ENCODE measurements at regions not wholly inside any gene's neighbourhood (a gene's known extent, or its start where the extent isn't known, plus 50 kb on each side); places are given as distances from the start of the nearest gene placed in this dataset.

- TF ChIP-seq CTCF (conservative IDR thresholded peaks at IDR 0.05; ENCODE audit: low read depth, low read length) = no peak
- no peak for TF ChIP-seq USF2 (IDR thresholded peaks at IDR 0.05; ENCODE audit: low read depth, low read length)
- TF ChIP-seq BHLHE40 (IDR thresholded peaks at IDR 0.05; ENCODE audit: low read depth, low read length) = no peak
- TF ChIP-seq MAZ (IDR thresholded peaks at IDR 0.05; ENCODE audit: borderline replicate concordance, low read depth, low read length) = no peak
- TF ChIP-seq FOS (IDR thresholded peaks at IDR 0.05; ENCODE audit: low read depth, low read length) = no peak
- TF ChIP-seq CEBPB (IDR thresholded peaks at IDR 0.05; ENCODE audit: low read depth, low read length) = no peak
- TF ChIP-seq POLR2A (IDR thresholded peaks at IDR 0.05; ENCODE audit: low read depth, low read length) = no peak
- no peak for TF ChIP-seq CHD1 (IDR thresholded peaks at IDR 0.05; ENCODE audit: low read depth, low read length)
- no peak for TF ChIP-seq NFE2L2 (IDR thresholded peaks at IDR 0.05; ENCODE audit: low read depth, low read length)
- TF ChIP-seq SMC3 (IDR thresholded peaks at IDR 0.05; ENCODE audit: low read depth, low read length) = no peak
- no peak for TF ChIP-seq RAD21 (IDR thresholded peaks at IDR 0.05; ENCODE audit: low read length)
- TF ChIP-seq MAFK (IDR thresholded peaks at IDR 0.05; ENCODE audit: low read depth, low read length) = no peak
Observed at GRCh38 chr13:50235604-50236342, 220.5 kb downstream of the KCNRG start.
